Neural progenitor cell (in vitro differentiated cells): ENCODE measurements at regions not wholly inside any gene's neighbourhood (a gene's known extent, or its start where the extent isn't known, plus 50 kb on each side); places are given as distances from the start of the nearest gene placed in this dataset.

Source experiments
- CTCF ChIP-seq: fragments of 200-600 bp; sonication (generic); IDR thresholded peaks from 2 replicates; pipeline ENCODE4 v1.5.1; 2017; ENCODE audit warnings: antibody characterized with exemption, mild to moderate bottlenecking
- EZH2 ChIP-seq: fragments of 200-600 bp; sonication (generic); IDR thresholded peaks from 2 replicates; pipeline ENCODE4 v1.6.1; 2017; ENCODE audit warnings: antibody characterized with exemption, mild to moderate bottlenecking, moderate library complexity
- EZH2phosphoT487 ChIP-seq: fragments of 200-600 bp; sonication (generic); IDR thresholded peaks from 2 replicates; pipeline ENCODE4 v1.6.1; 2017; ENCODE audit warnings: antibody characterized with exemption

- TF ChIP-seq CTCF = no peak
- no peak for TF ChIP-seq EZH2phosphoT487
- no peak for TF ChIP-seq EZH2
Measured at GRCh38 chr11:112728288-112728687, 232.9 kb upstream of the NCAM1 start.
